Stimulated activated CD4-positive, alpha-beta T cell treated with anti-CD3 and anti-CD28 coated beads, TNF-alpha, amount 100 ng/mL, for 48 hours (primary cell): ENCODE measurements at regions not wholly inside any gene's neighbourhood (a gene's known extent, or its start where the extent isn't known, plus 50 kb on each side); places are given as distances from the start of the nearest gene placed in this dataset.

Experiments
- DNase-seq, 3 donors: peaks; one replicate each; pipeline ENCODE4 v3.0.0-alpha.2; 2020; ENCODE audit warnings: low read depth in 3 of 3

DNA sequence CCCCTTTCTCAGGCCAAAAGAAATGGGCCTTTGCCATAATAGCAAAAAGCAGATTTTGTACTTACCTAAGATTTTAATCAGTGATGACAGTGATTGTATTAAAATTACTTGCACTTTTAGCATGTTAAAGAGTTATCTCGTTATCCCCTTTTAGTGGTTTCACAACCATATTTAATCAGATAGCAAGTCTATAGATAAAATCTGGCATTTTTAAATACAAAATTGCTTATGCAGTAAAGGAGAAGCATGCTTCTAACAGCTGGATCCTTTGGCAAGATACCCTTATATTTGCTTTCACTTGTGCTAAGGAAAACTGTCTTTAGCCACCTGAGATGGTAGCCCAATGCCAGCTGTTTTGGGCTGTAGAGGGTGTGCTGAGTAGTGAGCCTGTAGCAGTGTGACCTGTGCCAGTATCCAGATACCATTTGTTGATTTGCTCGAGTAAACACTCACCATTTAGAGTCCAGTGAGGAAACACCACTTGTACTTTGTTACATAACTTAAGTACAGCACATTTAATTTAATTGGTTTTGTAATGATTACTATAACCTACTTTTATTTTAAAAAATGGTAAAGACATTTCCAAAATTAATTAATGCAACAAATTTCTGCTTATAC, 314.4 kb upstream of the ZP4 start:
- no peak for DNase-seq

DNA sequence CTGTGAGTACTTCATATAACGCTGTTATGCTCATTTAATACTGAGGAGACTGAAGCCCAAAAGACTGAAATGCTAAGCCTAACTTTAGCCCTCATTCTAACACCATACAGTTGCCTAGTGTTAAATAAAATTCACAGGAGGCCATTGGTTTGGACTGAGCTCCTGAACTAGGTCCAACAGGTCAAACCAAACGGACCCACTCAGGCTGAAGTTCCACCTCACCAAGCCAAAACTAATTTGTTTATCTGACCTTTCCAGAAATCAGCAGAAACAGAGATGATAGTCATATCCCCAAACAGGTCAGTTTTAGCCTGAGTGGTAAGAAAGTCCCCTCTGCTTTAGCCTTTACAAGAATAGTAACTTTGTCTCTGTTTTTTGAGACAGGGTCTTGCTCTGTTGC, 311.3 kb upstream of the ZP4 start:
- DNase-seq: no peak

DNA sequence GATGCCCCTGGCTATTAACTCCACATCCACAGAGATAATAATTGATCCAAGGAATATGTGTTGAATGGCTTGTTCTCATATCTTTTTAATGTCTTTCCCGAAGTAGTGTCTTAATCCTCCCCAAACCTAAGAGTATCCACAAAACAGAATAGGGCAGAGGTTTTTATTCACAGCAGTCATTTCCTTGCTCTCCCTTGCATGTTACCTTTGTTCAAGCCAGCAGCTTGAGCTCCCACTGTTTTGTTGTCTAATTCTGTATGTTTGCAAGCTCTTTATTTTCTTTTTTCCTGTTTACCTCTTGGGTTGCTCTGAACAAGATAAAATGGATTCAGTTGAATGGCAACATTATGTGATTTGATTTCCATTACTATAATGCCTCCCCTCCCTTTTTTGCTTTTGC, 308.6 kb upstream of the ZP4 start:
- no peak for DNase-seq

DNA sequence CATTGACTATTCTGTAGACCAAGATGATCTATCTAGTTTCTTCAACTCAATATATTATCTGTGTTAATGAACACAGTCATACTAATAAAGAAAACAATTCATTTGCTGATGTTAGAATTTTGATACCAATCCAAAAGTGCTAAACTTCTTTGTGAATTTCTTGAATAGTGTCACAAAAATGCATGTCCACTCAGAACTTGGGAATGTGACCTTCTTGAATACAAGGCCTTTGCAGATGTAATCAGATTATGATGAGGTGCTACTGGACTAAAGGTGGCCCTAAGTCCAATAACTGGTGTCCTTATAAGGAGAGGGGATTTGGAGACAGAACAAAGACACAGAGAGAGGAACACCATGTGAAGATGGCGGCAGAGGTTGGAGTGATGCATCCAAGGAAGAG, 305.8 kb upstream of the ZP4 start:
- no peak for DNase-seq

DNA sequence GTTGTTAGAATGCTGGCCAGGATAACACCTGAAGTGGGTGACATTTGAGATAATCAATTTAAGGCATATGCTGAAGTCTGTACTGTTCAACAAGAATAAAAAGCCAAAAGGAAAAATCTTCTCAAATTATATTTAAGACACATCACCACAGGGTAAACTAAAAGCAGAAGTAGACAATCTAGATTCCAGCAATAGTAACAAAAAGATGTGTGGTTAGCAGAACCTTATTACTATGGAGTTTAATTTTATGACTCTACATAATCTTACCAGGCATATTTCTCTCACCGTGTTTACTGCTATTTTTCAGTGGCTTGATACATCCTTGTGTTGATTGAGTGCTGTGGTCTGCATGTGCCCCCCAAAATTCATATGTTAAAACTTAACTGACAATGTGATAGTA, 300.4 kb upstream of the ZP4 start:
- DNase-seq: no peak

DNA sequence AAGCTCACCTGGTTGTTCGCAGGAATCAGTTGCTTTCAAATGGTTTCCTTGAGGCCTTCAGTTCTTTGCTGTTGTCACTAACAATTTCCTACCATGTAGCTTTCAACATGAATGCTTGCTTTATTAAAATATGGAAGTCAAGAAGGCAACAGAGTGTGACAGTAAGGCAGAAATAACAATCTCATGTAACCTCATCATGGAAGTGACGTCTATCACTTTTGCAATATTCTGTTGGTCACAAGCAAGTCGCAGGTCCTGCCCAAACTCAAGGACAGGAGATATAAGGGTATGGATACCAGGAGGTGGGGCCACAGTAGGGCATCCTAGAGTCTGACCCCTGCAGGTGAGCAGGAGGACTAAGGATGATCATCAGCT, 296.8 kb upstream of the ZP4 start:
- DNase-seq: no peak

DNA sequence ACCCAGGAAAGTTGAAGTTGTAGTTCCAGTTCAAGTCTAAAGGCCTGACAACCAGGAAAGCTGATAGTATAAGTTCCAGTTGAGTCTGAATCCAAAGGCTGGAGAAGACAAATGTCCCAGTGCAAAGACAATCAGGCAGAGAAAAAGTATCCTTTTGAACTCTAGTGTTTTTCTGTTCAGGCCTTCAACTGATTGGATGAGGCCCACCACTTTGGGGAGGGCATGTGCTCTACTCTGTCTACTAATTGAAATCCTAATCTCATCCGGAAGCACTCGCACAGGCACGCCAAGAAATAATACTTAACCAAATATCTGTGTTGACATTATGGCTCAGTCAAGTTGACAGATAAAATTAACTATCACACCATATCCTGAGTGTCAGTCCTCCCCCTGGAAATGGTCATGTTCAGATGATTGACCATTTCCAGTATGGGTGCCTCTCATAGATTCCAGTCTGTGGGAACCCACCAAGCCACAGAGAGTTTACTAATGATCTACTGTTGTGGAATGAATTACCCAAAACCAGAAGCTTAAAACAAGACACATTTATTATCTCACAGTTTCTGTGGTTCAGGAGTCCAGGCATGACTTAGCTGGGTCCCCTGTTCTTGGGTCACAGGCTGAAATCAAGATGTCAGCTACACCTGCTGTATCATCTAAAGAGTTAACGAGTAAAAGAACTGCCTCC, 296.3 kb upstream of the ZP4 start:
- no peak for DNase-seq

DNA sequence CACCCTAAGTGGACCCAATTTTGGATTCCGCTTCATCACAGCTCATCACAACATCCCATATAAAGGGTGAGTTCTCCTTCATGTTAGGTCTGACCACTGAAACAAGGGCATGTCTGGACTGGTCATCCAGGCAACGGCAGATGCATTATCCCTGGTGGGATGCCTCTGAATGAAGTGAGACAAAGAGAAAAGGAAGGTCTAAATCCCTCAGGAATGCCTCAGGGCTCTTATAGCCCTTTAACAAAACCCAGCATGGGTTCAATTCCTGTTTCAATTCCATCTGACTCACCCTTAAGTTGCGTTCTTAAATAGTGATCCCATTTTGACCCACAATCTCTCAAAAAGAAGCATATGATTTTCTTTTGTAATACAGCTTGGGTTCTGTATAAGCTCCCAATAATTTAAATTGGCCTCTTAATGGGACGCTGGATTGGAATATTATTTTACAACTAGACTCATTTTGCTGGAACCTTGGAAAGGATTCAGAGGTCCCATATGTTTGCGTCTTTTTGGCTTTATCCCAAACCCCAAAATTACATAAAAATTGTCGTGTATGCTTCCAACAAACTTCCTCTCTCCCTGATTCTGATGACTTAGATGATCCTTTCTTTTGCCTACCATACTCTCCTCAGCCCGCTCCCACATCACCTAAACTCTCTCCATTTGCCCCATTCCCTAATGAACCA, 287.4 kb upstream of the ZP4 start:
- DNase-seq: no peak

DNA sequence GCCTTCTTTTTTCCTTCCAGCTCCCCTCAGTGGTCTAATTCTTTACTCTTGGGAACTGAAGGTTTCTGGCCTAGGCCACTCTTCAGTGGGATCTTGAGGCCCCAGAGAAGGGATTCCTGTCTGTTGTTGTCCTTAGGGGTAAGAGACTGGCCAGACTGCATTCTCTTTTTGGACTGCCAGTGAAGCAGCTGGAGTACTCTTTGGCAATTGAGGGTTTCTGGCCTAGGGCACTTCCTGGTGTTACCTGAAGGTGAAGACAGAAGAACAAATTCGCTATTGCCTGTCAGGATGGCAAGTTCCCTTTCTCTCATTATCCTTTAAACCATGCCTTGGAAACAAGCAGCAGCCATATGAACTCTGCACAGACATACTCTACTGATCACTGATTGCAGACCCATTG, 286.6 kb upstream of the ZP4 start:
- no peak for DNase-seq

DNA sequence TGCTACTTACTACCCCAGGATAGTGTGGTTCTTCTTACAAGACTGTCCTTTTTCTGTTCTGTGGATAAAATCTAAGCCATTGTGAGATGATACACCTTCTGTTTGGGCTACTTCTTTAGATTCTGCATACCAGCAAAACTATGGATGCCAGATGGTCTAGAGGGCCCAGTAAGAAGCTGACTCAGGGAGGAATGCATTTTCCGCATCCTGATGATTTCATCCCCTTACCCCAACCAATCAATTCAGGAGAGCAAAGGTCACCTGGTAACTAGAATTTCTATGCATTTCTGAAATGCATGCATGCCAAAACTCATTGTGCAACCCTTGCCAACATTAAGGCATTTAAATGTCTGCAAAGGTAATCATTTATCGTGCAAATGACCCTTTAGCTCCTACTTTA, 285.7 kb upstream of the ZP4 start:
- no peak for DNase-seq

DNA sequence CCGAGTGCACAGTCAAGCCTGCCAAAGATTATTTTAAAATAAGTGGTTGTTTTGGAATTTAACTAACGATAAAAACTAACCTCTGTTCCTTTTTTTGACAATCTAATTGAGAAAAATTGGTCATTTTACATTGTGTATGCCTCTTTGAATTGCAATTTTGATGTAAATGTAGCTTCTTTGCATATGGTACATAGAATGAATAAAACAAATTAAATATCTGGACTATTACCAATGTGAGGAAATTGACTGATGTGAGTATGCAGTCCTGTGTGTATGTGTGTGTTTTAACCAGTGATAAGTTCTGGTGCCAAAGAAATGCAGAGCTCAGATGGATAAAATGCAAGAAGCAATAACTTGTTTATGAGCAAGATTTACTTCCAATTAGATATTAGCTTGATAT, 281.3 kb upstream of the ZP4 start:
- no peak for DNase-seq

DNA sequence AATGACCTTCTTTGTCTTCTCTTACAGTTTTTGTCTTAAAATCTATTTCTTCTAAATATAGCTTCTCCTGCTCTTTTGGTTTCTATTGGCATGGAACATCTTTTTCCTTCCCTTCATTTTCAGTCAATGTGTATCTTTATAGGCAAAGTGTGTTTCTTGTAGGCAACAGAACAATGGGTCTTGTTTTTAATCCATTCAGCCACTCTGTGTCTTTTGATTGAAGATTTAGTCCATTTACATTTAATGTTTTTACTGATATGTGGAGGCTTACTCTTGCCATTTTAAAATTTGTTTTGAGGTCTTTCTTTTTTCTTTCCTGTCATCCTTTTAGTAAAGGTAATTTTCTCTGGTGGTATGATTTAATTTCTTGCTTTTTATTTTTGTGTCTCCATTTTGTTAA, 271.2 kb upstream of the ZP4 start:
- no peak for DNase-seq

DNA sequence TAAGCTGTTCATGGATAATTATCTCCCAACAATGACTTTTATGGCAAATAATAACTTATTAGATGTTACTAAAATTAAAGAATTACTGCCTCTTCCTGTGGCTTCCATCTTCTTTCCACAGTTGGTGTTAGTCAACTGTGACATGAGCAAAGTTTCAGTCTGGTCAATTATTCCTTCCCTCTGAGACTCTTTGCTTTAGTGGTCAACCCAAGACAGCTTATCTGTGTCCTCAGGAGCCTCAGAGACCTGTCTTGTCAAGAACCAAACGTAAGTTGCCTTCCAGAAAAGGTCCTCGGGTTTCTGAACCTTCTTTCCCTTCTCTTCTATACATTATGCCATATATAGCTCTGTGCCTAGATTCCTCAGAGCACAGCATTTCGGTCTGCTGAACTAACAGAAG, 263.2 kb upstream of the ZP4 start:
- no peak for DNase-seq

DNA sequence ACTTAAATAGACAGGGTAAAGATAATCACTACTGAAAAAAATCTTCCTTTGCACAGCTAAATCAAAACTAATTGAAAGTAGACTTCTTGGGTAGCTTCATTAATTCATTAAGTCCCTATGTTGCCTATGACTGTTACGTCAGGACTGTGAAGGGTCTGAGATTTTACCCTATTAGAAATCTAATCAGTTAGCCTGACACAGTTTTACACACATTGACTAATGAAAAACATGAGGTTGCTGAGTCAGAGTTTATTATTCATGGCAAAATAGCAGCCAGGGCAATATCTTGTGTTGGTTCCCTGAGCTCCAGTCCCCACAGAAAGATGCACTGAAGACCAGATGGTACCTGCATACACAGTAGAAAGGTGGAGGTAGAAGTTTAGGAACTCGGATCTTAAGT, 262.5 kb upstream of the ZP4 start:
- DNase-seq: no peak

DNA sequence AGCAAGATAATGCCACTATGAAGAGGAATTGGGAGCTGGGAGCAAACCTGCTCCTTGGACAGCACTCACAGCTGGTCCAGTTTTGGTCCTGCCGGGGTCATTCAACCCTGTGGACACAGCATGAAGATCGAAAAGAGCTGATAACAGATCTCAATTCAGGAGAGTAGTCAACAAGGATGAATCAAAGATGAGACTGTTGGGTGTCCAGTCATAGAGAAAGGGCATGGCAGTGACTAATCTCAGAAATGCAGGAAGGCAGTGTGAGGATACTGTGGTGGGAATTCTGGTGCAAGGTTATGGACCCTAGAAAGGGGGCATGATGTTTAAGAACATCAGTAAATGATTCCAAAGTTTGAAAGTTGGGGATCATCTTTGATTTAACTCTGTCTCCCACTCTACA, 261.4 kb upstream of the ZP4 start:
- no peak for DNase-seq

DNA sequence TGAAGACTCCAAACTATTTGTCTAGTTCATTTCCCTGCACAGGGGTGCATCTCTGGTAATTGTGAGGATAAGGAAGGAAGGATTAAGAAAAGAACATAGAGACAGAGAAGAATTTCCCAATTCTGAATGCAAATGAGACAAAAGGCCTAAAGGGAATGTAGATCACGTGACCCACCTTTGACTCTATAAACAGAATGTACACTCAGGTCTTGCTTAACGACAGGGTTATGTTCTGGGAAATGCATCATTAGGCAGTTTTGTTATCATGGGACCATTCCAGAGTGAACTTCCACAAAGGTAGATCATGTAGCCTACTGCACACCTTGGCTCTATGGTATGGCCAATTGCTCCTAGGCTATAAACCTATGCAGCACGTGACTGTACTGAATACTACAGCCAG, 252.3 kb upstream of the ZP4 start:
- DNase-seq: no peak

DNA sequence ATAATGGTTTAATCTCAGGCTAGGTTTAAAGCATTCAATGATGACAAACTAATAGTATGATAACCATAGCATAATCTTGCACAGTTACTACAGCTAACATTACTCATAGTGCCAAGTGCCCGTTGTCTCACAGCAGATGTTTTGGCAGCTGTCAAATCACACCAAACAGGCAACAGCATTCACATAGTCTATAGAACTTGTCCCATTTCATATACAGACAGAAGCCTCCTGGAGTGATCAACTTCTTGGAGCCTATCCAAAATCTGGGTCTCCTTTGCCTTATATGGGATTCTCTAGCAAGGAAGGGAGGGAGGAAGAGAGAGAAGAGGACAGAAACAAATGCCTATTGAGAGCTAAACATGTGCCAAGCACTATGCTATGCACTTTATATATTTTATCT, 250.6 kb upstream of the ZP4 start:
- no peak for DNase-seq

DNA sequence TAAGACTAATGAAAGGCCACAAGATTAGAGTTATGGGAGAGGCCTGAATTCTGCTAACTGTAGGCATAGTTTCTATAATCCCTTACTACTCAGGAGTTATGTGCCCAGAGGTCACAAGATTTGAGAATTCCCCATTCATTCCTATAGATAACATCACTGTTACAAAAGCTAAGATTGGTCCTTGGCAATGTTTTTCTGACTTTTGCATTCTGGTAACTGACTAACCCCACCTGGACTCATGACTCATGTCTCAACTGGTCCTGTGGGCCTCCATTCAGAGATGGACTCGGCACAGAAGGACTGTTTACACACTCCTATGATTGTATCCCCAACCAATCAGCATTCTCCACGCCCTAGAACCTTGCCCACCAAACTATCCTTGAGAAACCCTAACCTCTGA, 249.0 kb upstream of the ZP4 start:
- DNase-seq: no peak

DNA sequence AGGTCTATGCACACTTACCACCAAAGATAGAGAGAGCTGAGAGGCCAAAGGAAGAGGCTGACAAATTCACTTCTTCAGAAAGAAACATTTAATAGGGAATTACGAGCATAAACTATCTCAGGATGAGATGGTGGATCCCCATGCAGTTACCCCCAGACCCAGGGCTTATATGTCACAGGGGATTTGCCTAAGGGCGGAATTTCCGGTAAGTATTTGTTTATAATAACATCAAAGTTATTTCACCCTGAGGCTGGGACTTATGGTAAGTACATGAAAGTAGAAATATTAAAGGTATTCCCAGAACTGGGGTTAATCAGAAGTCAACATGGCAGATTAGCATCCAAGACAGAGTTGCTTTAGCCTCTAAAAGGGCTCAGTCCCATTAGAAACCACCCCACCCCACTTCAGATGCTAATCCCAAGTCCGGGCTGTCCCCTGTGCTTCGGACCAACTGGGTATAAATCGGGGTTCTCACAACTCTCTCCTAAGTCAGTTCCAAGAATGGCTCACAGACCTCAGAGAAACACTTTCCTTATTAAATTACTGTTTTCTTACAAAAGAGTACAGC, 247.4 kb upstream of the ZP4 start:
- DNase-seq: no peak

DNA sequence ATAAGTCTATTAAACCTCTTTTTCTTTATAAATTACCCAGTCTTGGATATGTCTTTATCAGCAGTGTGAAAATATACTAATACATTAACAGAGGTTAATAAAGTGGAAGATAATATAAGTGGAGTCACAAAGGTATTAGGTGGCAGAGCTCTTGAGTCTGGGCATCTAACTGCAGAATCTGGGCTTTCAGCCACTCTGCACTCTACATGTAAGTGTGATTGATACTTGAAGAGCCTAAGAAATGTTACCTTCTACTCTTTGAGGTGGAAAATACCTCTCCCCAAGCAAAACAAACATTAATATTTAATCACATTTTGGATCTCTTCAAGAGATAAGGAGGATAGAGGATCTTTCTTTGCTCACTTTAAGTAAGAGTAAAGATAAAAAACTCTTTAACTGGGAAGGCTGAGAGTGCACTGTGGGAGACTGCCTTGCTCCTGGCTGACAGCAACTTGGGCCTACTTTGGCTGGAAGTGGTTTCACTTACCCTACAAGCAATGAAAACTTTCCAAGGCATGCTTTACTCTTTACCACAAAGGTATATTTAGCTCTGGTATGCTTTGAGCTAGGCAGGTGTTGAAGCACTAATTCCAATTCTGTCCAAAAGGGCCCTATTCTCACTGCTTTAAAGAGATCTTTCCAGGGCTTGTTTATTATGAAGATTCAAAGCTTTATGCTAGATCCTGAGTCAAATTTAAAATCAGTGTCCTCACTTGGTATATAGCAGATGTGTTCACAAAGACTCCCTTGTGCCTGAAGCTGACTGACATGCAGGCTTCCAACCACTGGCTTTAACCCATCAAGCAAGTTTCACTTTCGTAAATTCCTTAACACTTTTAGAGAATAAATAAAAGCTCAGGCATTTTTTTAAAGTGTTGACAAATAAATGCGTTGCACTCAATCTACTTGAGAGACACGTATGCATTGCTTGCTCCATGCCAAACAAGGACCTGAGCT, 245.3 kb upstream of the ZP4 start:
- no peak for DNase-seq

DNA sequence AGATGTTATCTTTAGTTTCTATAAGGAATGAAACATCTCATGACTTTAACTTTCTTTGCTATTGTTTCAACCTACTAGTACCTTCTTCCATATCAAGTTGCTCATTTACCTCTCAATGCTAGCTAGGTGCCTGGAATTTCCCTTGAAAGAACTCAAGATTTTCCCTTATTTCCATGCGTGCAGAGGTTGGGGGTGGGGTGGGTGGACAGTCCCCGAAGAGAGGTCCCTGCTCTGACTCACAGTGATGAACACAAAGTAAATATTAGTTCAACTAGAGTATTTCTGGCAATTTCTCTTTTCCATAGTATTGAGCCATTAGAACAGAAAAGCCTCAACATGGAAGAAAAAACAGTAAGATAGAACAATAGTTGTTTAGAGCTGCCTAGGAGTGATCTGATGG, 239.0 kb upstream of the ZP4 start:
- no peak for DNase-seq

DNA sequence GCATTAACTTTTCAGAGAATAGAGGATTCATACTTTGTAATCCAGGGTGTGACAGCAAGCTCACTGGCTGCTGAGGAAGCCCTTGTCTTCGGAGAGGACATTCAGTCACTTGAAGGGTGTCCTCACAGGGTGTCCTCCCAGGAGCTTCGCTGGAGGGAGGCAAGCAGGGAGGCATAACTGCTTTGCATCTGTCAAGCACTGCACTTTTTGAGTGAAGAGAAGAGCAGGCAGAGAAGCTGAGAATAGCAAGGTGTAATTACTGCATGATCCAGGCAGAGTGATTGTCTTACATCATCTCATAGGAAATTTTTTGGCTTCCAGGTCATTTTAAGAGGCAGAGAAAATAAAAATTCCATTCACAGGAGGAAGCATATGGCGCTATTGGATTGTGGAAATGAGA, 232.5 kb upstream of the ZP4 start:
- DNase-seq: no peak
